HG03521 (cell line): ENCODE measurements at regions not wholly inside any gene's neighbourhood (a gene's known extent, or its start where the extent isn't known, plus 50 kb on each side); places are given as distances from the start of the nearest gene placed in this dataset.
"Not testable (repeated sequence)": the region's sequence is repeated elsewhere in the genome, so short reads cannot be mapped to it uniquely, and the experiment has no call there.

ENCODE experiments used
- ATAC-seq: cut with Tn5 transposase; IDR thresholded peaks from one replicate; pipeline ENCODE4 v1.9.1; 2021; ENCODE audit warnings: mild to moderate bottlenecking, moderate library complexity; ENCODE audit not compliant: unreplicated experiment

DNA sequence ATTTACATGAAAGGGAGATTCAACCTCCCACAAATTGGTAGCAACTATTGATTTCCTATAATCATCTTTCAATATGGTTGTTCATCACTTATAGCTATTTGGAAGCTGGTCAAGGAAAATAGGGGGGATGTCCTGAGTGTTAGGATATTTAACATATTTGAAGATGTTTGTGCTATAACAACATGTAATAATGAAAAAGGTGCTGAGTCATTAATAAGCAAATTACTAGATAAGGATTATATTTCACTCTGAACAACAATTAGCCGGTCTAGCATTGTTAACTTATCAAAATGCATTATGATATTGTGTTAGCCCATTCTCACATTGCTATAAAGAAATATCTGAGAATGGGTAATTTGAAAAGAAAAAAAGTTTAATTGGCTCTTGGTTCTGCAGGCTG, 225.8 kb upstream of the ARPP21 start:
- ATAC-seq: no peak

DNA sequence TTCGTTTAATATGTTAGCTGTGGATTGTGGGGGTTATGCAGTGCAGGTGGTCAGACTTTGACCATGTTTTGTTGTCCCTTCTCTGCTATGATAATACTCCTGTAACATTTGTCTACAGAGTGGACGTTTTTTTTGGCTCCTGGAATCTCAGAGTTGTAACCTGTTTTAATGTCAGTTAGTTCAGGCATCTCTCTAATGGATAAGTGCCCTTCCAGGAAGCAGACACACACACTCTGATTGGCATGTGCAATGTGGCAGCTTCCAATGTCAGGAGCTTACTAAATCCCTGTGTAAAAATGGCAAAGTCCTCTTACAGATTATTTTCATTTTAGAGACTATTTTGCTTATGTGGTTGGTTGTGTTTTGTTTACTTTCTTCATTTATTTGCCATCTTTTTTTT, 222.2 kb upstream of the ARPP21 start:
- ATAC-seq: no peak

DNA sequence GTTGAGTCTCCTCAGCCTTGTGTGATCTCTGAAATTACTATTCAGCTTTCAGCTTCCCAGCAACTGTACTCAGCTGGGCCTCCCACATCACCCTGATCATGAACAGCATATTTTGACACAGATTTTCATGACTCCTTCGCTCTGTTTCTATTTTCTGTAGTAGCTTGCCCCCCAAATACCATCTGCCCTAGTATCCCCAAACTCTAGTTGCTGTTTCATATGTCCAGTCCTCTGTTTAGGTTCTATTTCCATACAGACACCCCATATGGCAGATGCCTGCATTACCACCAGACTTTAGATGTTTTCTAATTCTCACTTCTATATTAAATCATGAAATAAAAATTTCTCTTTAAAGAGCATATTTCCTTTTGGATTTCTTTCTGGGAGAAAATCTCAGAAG, 217.2 kb upstream of the ARPP21 start:
- no peak for ATAC-seq

DNA sequence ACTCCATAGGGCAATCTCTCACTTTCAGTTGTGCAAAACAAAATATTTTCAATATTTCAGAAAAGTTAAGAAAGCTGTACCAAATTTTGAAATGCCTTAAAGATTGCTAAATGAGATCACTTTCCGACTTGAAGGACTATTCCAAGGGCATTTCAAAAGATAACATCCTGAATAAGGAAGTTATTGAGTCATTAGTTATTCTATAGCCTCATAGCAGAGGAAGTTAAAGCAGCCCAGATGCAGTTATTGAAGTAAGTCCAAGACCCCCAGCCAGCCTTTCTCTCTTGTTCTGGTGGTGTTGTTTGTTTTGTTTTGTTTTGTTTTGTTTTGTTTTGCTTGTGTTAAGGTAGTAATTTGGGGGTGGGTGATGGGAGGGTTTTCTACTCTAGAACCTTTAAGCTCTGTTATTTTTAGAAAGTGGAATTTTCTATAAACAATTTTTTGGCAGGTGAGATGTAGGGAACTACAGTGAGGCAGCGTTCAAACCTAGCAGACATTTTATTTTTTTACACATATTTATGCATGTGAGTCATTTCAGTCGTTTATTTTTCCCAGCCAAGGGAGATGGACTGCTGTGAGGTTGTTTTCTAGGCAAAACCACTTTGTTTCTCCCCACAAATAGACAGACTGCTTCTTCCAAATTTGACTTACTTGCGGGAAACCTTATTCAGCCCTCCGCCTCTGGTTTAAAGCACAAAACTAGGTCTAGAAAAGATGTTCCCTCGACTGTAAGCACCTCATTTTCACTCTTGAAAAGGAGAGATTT, 216.3 kb upstream of the ARPP21 start:
- no peak for ATAC-seq

DNA sequence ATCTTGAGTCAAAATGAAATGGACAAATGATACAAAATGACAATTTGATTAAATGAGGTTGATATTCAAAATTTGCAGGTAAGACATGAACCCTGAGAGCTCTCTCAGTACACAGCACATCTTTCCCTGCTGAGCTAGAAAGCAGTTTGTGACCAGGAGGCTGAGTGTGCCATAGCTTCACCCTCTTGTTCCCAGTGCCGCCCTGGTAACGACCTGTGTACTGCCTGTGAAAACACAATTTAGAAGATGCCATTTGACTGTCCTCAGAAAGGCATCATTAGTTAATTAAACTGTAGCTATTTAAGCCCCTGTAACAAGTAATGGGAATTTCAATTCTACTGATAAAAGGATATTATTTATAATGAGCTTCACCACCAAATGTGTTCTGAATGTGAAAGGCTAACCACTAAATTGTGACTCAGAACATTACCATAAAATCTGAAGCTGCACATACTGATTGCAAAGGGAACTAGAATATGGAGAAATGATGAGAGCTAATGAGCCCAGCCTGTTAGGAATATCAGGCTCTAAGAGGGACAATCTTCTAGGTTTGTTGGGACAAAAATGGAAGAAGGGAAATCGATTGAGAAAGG, 212.9 kb upstream of the ARPP21 start:
- ATAC-seq: no peak

DNA sequence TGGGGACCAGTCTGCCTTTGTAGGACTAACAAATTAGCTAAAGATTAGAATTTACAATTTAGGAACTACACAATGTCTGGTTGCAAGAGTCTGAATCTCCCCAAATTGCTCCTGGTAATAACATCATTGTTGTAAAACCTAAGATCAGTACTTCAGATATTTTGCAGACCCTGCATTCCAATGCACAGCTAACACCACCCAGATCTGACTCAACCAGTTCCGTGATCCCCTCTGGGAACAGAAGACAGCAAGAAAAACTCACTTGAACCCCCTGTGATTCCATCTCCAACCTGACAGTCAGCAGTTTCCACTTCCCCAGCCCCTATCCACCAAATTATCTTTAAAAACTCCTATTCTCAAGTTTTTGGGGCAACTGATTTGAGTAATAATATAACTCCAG, 201.9 kb upstream of the ARPP21 start:
- ATAC-seq: no peak

DNA sequence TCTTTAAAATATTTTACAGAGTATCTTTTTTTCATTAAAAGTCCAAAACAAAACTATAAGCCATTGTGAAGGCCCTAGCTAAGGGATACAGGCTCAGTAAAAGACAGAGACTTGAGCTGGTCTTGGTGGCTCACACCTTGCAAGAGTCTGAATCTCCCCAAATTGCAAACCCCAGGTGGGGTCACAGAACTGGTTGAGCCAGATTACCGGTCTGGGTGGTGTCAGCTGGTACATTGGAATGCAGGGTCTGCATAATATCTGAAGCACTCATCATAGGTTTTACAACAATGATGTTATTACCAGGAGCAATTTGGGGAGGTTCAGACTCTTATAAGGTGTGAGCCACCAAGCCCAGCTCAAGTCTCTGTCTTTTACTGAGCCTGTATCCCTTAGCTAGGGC, 201.2 kb upstream of the ARPP21 start:
- no peak for ATAC-seq

DNA sequence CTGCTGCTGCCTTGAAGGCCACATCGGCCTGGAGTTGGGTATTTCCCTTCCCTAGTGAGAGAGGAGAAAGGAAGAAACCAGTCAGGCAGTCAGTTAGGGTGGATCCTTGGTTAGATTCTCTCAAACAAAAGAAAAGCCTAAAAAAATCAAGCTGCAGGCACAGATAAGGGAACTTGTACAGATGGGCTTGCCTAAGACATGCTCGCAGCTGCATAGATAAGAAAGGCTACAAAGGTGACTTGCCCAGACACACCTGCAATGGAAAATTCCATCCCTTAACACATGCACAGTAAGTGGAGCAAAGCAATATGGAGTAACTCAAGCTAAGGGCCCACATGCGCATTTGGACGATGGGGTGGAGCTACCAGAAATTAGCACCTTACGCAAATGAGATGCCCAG, 199.7 kb upstream of the ARPP21 start:
- ATAC-seq: no peak

DNA sequence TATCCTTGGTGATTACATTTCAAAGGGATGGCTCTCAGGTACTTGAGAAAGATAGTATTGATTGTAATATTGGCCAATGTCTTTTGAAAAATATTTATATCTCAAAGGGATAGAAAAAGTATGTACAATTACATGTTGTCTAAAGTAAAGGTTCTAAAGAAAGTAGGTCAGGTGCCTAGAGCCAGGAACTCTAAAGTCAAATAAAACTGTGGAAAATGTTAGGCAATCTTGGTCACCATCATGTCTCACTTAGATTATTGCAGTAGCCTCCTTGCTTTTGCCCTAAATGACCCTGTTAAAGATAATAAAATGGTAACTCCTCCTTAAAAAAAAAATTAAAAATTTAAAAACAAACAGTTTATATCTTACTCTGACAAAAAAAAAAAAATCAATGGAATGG, 198.5 kb upstream of the ARPP21 start:
- no peak for ATAC-seq

DNA sequence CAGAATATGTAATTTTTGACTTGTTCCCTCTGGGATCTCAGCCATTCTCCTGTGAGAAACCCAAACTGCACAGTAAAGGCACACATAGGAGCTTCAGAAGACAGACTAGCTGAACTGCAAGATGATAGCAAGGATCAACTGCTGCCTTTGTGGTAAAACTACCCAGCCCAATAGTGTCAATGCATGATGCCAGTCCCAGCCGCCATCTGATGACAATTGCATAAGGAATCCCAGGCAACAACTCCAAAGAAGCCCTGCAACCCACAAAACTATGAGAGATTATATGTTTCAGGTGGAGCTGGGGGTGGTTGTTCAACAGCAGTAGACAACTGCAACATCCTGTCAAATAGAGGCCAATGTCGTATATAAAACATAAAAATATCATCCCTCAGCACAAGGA, 192.4 kb upstream of the ARPP21 start:
- no peak for ATAC-seq

DNA sequence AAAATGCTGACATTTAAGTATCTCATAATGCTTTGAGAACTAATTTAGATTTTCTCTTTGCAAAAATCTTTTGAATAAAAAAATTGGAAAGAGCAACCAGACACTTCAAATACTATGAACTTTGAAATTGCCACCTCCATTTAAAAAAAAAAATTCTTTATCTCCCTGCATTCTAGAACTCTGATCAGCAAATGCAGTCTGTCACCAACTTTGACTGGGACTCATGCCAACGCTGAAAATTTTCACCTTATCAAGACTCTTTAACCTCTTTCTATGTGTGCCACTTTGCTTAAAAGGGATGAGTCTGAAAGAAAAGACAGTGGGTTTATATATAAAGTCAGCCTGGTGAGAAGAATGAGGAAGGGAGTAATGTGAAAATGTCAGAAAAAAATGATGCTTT, 191.2 kb upstream of the ARPP21 start:
- ATAC-seq: no peak

DNA sequence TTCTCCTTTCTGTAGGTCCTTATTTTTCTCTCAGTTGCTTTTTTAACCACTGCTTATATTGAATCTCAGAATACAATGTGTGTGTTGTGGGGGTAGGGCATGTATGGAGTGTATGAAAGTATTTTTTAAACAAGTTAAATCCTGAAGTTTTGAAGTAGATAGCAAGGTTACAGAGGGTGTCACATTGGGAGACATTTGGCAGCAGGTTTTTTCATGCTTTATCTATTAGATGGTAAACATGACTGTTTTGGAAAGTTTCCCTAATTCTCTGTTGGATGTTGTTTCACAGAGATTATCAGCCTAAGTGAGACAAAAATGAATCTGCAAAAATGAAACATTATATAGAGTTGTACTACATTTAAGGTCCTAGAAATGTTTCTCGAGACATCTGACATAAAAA, 190.6 kb upstream of the ARPP21 start:
- no peak for ATAC-seq

DNA sequence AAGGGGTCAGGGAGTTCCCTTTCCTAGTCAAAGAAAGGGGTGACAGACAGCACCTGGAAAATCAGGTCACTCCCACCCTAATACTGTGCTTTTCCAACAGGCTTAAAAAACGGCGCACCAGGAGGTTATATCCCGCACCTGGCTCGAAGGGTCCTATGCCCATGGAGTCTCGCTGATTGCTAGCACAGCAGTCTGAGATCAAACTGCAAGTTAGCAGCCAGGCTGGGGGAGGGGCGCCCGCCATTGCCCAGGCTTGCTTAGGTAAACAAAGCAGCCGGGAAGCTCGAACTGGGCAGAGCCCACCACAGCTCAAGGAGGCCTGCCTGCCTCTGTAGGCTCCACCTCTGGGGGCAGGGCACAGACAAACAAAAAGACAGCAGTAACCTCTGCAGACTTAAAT, 184.5 kb upstream of the ARPP21 start:
- ATAC-seq: not testable (repeated sequence)

DNA sequence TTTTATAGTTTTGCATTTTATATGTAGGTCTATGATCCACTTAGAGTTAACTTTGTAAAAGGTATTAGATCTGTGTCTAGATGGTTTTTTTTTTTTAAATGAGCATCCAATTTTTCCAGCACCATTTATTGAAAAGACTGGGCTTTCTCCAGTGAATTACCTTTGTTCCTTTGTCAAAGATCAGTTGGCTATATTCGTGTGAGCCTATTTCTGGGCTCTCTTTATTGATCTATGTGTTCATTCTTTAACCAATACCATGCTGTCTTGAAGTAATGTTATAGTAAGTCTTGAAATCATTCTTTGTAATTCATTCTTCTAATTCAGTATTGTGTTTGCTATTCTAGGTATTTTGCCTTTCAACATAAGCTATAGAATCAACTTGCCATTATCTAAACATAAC, 165.4 kb upstream of the ARPP21 start:
- ATAC-seq: no peak

DNA sequence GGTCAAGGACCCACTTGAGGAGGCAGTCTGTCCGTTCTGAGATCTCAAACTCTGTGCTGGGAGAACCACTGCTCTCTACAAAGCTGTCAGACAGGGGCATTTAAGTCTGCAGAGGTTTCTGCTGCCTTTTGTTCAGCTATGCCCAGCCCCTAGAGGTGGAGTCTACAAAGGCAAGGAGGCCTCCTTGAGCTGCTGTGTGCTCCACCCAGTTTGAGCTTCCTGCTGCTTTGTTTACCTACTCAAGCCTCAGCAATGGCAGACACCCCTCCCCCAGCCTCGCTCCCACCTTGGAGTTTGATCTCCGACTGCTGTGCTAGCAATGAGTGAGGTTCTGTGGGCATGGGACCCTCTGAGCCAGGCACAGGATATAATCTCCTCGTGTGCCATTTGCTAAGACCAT, 156.8 kb upstream of the ARPP21 start:
- ATAC-seq: not testable (repeated sequence)

DNA sequence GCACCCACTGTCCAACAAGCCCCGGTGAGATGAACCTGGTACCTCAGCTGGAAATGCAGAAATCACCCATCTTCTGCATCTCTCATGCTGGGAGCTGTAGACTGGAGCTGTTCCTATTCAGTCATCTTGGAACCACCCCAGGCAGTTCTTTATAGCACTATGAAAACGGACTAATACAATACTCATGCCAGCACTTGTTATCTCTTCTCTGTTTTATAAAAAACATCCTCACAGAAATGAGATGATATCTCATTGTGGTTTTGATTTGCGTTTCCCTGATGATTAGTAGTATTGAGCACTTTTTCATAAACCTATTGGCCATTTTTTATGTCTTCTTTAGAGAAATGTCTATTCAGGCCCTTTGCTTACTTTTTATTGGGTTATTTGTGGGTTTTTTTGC, 156.2 kb upstream of the ARPP21 start:
- no peak for ATAC-seq

DNA sequence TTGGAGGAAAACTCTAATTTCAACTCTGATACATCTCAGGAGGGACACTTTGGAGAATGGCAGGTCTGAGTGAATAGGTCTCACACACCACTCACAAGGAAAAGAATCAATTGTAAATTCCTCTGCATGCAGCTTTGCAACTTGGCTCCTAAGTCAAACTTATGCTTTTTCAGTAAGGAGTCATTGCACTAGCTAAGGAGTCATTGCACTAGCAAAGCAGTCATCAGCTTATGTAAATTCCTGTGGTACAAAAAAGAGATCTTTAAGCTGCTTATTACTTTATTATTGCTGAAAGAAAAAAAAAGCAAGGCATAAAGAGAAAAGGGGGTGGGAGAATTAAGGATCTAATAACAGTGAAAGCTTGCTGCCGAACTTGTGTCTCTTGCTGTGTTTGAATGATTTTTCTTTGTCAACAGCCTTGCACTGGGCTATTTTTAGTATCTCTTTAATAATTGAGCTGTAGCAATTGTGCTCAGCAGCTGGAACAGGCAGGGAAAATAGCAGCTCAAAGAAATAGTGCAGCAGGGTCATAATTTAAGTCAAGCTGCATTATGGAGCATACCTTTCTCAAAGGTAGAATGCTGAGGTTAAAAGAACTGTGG, 154.3 kb upstream of the ARPP21 start:
- ATAC-seq: no peak

DNA sequence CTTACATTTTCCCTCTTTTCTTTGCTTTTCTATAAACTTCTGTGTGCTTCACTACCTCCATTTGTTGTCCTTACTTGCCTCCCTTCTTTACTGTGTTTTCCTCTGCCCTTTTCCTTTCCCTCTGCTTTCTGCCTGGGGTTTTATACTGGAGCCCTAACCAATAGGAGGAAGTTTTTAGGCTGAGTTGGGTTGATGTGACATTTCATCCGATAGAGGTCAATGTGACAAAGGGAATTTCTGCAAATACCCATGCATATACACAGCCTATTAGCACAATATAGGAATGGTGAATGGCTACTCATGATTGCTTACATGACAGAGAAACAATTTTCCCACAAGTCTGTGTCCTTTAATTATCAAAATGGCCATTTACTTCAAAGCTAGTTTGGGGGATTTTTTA, 153.0 kb upstream of the ARPP21 start:
- ATAC-seq: no peak

DNA sequence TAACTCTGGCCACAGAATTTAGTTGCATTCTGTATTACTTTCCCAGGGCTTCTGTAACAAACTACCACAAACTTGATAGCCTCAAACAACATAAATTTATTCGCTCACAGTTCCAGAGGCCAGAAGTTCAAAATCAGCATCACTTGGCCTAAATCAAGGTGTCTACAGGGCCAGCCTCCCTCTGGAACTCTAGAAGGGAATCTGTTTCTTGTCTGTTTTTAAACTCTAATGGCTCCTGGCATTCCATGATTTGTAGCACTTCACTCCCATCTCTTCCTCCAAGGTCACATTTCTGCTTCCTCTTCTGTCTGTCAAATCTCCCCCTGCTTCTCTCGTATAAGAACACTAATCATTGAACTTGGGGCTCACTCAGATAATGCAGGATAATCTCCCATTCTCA, 151.9 kb upstream of the ARPP21 start:
- no peak for ATAC-seq

DNA sequence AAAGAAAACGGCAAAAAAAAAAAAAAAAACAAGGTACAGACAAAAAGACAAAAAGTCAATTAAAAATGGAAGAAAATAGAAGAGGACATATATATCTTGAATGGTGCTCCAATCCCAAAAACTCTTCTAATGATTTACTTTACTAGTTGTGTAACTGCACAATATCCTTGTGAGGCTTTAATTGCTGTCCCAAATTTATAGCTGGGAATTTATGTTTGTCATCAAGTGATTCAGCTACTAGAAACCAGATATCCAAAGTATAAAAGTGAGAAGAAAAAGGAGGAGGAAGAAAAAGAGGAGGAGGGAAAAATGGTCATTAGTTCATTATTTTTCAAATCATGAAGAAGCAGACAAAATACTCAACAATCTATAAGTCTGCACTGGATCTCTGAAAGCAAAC, 150.8 kb upstream of the ARPP21 start:
- no peak for ATAC-seq

DNA sequence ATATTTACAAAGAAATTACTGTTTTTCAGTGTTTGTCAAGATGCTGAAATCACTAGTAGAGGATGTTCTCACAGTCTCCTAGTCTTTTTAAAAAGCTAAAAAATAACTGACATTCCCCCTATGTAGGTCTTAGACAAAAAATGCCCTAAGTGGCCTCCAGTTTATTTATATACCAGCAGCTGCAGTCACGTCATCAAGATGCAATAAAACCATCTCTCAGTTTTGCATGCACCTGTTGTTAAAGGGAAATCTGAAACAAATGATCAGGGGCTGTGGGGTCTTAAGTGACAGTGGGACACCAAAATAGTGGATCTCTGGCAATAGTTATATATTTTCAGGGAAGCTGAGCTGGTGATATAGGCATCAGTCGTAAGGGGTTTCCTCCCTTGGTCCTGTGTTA, 146.5 kb upstream of the ARPP21 start:
- ATAC-seq: no peak

DNA sequence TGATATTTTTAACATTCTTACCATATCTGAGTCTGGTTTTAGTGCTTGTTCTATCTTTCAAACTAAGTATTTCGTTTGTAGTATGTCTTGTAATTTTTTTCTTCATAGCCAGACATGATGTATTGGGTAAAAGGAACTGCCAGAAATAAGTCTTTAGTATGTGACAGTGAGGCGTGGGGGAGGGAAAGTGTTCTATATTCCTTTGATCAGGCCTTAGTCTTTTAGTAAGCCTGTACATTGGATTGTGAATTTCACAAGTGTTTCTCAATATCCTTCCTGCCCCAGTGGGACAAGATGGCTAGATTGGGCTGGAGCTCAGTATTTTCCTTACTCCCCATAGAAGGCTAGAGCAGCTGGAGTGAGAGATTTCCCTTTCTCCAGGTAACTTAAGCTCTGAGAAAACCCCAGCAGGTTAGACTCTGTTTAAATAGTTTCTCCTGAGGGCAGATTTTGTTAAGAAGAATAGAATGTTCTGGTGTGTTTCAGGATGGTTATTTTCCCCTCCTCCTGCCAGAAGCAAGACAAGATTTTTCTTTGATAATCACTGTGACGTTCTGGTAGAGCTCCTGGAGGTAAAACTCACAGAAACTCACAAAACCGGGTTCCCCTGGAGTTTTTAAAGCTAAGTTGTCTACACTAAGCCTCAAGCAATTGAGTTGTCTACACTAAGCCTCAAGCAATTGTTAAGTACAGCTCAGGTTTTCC, 140.7 kb upstream of the ARPP21 start:
- ATAC-seq: no peak
